NCI-H2196 (cell line): ENCODE measurements at regions not wholly inside any gene's neighbourhood (a gene's known extent, or its start where the extent isn't known, plus 50 kb on each side); places are given as distances from the start of the nearest gene placed in this dataset.
A peak's percentile ranks its signal among the peaks of the same experiment; 100 is the strongest.
"Not testable (repeated sequence)": the region's sequence is repeated elsewhere in the genome, so short reads cannot be mapped to it uniquely, and the experiment has no call there.

Source experiments
- DNase-seq: peaks from one replicate; lab custom pipeline; 2025; ENCODE audit not compliant: unreplicated experiment; lab: John Stamatoyannopoulos, UW

DNA sequence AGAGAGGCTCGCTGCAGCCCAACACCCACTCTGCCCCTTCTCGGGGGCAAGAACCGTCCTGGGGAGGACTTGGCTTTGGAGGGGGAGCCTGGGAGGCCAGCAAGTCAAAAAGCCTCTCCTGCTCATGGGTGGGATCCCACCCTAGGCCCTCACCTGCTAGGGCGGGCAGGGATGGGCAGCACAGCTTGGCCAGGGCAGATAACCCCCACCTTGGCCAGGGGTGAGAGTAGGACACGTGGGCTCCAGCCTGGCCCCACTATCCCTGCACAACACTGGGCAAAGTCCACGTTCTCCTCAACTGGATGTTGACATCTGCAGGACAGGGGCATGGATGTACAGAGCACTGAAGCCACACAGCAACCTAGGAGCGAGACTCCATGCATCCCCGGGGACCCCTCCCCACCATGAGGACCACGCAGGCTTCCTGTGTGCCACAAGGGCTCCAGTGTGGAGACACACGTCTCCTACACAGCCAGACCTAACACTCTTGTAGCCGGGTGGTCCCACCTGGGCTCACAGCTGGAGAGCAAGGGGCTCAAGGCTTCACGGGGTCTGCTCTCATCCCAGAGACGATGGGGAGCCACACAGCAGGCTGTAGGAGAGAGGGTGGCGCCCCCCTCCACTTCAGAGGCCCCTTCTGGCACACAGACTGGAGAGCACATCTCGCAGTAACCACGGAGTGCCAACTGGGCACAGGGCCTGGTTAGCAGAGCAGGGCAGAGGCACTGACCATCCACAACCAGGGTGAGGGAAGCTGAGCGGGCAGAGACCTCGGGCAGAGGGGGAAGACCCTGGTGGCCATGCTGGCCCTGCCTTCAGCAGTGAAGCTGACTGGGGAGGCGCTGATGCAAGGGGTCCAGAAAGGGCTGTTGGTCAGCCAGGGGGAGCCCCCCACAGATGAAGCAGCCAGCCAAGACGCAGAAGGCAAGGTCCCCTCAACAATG, 171.1 kb downstream of the CRYBB2 start:
- no peak for DNase-seq

DNA sequence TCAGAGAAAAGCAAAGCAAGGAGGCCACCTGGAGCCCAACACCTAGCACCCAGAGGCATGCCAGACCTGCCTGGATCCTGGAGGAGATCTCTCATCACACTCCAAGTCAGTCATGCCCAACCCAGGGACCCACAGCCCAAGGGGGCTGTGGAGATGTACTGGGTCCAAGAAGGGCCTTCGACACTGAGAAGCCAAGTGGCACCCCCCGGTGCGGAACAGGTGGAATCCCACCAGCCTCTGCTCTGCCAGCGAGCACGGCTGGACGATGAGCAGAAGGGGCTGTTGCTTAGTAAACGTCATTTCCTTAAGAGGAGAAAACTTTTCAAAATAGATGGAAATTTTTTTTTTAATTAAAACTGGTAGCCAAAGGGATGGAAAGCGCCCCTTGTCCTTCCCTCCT, 171.9 kb upstream of the GRK3 start:
- DNase-seq: no peak

DNA sequence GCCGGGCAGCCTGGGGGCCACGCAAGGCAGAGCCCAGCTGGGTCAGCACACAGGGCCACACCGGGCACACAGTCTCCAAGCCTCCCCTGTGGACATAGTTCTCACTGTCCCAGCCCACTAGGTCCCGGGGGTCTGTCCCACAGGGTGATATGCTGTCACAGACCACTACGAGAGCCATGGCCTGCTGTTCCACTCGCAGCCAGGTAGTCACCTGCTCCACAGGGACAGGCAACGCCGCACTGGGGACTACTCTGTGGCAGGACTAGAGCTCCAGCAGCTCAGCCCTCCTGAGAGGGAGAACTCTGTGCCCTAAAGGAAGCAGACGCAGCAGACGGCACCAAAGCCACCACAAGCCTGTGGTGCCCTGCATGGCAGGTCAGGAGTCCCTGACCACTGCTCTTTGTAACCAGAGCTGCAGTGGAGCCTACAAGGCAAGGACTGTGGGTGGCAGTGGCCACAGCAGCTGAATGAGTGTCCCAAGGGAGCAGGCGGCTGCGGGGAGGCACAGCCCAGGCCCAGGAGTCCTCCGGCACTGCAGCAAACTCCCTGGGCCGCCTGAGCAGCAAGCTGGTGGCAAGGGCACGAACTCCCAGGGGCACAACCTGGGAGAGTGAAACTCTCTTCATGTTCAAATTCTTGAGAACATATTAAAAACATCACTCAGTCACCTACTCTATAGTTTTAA, 171.2 kb upstream of the GRK3 start:
- no peak for DNase-seq

DNA sequence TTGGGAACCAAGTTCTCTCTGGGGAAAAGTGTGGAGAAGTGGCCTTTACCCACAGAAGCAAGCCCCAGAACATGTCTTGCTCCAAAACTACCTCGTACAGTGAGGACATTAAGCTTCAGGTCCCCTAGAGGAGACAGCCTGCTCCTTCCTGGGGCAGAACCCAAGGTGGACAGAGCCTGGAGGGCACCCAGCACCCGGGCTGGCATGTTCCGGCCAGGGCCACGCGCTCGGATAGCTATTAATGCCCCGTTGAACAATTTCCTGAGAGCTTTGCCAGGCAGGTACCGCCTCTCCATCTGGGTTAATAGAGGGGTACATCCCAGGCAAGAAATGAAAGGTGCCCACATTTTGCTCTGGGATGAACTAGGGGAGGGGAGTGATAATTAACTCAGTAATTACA, 169.0 kb upstream of the GRK3 start:
- DNase-seq: no peak

DNA sequence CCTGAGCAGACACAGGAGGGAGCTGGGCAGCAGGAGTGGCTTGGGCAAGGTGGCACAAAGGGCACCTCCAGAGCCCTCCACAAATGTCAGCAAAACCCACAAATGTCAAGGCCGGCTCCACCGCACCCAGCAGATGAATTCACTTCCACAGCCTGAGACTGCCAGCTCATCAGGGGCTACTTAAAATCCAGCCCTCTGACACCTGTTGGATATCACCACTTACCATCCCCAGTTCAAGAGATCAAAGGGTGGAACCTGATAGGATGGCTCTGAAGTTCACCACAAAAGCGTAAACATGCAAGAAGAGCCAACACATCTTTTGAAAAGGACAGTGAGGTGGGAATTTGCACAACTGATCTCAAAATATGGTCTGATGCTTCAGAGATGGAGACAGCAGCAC, 168.6 kb upstream of the GRK3 start:
- no peak for DNase-seq

DNA sequence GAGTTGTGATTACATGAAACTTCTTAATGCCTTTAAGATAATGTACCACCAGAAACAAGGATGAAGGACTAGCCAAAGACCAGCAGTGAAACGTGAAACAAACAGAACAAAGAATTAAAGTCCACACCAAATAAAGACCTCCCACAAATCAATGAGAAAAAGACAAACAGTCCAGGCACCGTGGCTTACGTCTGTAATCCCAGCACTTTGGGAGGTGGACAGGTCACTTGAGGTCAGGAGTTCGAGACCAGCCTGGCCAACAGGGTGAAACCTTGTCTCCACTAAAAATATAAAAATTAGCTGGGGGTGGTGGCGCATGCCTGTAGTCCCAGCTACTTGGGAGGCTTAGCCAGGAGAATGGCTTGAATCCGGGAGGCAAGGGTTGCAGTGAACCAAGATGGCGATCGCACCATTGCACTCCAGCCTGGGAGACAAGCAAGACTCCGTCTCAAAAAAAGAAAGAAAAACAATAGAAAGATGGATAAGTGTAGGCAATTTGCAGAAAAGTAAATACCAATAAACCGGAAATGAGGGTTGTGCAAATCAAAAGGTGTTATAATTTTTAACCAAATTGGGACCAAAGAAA, 167.8 kb upstream of the GRK3 start:
- no peak for DNase-seq

DNA sequence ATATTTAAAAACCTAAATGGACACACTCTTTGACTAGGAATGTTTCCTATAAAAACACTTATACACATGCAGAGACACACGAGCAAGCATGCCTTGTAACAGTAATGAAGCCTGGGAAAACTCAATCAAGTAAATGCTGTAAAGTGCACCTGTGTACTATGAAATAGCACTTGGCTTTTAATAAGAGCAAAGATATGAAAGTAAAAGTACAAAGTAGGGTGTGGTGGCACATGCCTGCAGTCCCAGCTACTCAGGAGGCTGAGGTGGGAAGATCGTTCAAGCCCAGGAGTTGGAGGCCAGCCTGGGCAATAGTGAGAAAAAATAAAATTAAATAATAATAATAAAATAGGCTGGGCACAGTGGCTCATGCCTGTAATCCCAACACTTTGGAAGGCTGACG, 166.9 kb upstream of the GRK3 start:
- no peak for DNase-seq

DNA sequence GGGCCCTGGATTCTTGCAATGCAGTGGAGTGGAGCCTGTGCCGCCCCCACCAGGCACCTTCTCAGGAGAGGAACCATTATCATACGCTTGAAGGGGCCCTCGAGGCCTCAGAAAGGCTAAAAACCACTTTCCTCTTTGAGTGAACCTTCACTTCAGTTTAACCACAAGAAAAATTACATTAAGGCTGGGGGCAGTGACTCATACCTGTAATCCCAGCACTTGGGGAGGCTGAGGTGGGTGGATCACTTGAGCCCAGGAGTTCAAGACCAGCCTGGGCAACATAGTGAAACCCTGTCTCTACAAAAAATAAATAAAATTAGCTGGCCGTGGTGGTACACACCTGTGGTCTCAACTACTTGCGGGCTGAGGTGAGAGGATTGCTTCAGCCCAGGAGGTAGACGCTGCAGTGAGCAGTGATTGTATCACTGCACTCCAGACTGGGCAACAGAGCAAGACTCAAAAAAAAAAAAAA, 165.8 kb upstream of the GRK3 start:
- not testable (repeated sequence) for DNase-seq

DNA sequence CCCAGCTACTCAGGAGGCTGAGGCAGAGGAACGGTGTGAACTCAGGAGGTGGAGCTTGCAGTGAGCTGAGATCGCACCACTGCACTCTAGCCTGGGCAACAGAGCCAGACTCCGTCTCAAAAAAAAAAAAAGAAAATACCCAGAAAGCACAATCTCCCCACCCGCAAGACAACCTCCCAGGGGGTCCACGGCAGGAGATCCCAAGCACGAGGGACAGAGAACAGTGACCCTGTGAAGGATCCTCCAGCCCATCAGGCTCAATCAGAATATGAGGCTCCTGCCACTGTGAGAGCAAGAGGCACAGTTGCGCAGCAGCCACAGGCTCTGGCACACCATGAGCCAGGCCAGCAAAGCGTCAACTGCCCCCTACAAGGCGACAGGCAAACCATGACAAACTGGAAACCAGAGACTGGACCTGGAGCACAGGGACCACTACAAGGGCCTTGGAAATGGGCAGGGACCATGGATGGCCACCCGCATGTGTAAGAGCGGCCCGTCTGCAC, 164.8 kb upstream of the GRK3 start:
- DNase-seq: no peak

DNA sequence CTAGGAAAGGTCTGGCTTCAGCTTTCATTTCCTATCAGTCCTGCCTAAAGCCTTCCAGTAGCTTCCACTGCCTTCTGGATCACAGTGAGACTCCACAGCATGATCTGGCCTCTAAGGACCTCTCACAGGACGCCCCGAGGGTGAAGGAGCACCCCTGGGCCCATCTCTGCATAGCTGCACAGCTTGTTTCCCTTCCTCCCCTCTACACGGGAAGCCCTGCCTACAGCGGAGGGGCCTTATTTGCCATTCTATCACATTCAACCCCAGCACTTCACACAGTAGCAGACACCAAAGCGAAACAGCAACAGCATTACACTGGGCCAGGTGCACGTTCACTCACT, 162.3 kb upstream of the GRK3 start:
- DNase-seq: no peak

DNA sequence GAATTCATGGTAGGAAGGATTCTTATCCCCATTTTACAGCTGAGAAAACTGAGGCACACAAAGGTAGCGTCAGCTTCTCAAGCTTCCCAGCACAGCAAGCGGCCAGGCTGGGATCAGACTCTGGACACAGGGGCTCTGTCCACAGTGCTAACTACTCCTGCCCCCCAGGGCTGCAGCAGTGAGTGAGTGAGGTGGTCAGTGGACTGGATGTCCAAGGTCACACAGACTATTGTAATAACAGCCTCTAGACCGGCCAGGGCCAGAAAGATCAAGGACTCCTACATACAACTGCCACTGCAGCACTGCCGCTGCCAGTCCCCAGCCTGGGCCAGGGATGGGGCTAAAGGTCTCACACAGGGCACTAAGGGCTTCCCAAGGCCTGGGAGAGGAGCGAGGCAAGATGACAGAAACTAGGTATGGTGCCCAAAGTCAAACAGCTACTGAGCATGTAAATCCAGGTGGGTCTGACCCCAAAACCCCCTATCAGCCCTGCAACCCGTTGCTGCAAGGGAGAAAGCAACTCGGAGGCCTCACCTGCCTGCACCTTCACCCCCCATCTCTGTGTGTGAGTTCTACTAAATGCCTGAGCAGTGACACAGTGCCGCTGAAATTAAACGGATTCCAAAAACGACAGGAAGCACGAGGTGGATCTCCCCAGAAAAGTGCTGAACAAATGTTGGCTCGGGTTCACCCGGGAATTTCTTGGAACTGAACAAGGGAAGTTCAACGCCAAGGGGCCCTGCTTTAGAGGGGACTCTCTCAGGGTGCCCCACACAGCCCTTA, 161.8 kb upstream of the GRK3 start:
- DNase-seq: no peak

DNA sequence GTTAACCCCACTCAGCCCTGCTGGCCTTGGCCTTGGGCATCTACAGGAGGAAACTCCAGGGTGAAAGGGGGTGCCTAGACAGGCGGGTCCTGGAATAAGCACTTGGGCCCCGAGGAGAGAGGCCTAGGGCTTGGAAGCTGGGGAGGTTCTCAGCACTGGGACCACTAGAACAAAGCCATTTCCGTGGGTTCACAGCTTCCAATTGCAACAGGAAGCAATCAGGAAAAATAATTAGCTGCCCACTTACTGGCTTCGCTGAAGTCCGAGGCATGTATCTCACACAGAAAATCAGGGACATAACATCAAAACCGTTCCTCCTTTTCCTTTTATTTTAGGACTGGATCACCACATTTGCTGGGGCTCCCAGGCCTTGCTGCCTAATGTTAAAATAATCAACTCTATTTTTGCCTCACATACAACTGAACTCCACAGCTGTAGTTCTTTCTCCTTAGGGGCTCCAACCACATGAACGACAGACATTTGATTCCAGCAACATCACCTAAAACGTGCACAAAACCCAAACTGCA, 161.1 kb upstream of the GRK3 start:
- DNase-seq: no peak

DNA sequence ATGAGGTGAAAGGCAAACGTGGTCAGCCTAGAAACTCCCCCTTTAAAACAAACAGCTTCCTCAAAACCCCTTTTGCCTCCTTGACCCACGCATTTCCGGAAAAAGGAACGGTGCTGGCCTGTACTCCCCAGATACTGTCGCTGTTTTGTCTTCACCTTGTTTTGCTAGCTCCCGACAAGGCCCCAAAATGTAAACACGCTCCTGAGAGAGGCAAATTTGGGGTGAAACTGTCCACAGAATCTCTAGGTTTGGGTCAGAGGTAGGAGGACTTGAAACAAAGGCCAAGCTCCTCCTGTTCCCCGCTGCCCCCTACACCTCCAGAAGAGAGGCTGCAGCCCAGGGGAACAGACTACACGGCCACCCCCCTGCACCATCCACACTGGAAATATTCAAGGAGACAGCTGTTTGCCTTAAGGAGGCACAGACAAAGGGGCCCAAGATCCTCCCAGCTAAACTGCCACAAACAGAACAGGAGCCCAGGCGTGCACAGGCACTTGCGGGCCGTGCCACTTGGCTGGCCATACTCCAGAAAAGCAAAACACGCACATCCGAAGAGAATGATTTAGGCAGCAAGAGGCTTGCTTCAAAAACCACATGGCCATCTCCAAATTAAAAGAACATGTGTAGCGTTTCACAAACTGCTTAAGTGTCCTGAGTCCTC, 160.5 kb upstream of the GRK3 start:
- DNase-seq: no peak

DNA sequence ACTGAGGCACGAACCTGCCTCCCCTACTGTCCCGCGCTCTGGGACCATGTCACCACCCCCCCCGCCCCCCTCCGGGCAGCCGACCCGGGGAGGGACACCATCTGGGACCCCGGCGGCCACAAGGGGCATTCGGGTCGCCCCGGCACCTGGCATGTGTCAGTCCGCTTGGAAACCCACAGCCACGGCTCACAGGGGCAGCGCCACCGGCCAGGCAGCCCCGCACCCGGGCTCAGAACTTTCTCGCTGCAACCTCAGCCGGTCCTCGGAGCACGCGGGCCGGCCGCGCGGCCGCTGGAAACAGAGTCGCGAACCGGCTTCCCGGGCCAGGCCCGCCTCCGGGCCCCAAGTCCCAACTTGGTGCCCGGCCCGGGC, 159.9 kb upstream of the GRK3 start:
- no peak for DNase-seq

DNA sequence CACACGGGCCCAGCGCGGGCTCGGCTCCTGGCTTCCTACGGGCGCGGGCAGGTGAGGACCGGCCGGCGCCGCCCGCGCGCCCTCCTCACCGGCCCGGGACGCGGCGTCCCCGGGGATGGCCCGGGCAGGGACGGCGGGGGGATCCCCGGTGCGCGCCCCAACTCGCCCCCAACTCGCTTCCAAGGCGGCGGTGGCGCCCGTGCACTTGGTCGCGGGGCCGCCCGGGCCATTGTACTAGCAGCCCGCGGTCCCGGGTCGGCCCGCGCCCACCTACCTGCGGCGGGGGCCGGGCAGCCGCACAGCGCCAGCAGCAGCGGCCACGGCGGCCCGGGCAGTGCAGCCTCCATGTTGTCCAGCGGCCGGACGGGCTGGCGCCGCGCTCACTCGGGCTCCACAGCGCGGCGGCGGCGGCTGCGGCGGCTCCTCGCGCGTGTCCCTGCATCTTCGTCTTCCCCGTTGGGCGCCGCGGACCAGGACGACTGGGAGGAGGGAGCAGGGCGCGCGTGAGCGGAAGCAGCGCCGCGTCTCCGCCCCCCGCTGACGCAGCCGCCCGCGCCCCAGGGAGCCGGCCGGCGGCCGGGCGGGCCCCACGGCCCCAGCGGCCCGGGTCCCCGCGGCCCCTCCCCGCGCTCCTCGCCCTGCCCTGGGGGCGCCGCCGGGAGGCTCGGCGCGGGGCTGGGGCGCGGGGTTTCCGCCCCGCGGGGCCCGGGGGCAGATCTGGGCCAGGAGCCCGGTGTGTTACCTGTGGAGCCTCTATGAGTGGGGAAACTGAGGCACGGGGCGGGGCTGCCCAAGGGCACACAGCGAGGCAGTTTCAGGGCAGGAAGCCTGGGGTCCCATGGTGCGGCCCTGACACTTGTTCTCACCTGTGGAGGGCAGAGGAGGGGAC, 159.3 kb upstream of the GRK3 start:
- DNase-seq: peak; percentile 27

DNA sequence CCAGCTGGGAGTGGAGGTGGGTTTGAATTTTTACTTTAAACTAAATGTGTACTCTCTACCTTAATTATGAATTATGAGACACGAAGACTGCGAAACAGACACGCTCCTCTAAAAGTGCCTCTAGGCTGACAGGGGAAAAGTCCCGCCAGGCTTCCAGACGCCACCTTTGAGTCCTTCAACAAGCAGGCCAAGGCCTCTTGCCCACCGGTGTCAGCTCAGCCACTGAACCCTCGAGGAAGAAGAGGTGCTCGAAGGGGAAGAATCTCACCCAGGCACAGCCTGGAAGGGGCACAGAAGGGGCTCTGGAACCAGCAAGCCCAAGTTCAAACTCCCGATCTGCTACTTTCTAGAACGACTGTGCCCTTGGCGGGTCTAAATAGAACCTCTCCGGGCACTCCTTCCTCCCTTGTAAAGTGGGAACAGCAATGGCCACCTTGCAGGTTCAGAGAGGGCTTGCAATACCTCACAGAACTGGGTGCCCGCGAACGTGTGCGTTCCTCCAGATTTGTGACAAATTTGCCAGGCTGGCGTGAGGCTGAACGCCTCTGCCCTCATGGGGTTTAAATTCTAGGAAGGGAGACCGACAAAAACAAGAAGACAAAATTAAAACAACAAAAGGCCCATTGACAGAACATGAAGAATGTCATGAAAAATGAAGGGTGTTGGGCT, 158.5 kb upstream of the GRK3 start:
- DNase-seq: no peak

DNA sequence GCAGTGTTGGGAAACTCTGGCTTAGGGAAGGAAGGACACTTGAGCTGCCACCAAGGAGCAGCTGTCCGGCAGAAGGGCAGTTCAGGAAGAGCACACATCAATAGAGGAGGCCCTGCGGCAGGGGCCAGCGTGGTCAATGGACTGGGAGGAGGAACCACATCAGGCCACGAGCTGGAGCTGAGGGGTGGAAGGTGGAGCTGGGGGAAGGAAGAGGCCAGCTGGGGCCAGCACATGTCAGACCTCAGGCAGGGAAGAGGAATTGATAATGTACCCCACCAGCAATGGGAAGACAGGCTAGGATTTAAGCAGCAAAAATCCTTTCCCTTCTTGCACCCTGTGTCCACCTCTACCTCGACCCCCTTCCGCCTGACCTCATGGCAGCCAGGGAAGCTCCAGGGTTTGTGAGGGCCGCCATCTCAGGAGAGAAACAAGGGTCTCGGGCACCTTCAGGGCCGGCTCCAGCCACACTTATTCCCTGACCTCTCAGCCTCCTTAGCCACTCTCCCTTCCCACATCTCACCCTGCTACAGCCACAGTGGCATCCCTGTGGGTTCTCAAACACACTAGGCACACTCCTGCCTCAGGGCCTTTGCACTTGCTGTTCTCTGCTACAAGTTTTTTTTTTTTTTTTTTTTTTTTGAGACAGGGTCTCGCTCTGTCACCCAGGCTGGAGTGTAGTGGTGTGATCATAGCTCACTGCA, 157.8 kb upstream of the GRK3 start:
- DNase-seq: no peak

DNA sequence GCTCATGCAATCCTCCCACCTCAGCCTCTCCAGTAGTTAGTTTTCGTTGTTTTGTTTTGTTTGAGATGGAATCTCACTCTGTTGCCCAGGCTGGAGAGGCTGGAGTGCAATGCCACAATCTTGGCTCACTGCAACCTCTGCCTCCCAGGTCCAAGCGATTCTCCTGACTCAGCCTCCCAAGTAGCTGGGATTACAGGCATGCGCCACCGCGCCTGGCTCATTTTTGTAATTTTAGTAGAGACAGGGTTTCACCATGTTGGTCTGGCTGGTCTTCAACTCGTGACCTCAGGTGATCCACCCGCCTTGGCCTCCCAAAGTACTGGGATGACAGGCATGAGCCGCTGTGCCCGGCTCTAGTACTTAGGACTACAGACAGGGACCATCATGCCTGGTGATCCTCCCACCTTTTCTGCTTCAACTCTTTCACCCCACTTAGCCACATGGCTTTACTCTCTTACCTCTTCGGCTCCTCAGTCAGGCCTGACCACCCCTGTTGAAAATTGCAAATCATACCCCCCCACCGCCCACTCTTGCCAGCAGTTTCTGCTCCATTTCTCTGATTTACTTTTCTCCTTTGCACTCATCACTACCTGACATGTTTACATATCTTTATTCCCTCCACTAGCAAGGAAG, 157.1 kb upstream of the GRK3 start:
- DNase-seq: no peak
